SK-N-SH (cell line): ENCODE measurements at regions not wholly inside any gene's neighbourhood (a gene's known extent, or its start where the extent isn't known, plus 50 kb on each side); places are given as distances from the start of the nearest gene placed in this dataset.

ENCODE experiments used
- CTCF ChIP-seq: fragments of 200-600 bp; sonication (generic); IDR thresholded peaks from 2 replicates; pipeline ENCODE4 v1.6.1; 2017; ENCODE audit warnings: antibody characterized with exemption, mild to moderate bottlenecking, moderate library complexity
- EP300 ChIP-seq, 2 experiments: IDR thresholded peaks; 2 replicates each; pipeline versions ENCODE4 v1.4.0 to v1.6.1; 2012; ENCODE audit warnings: borderline replicate concordance in 1 of 2, low read depth in 1 of 2, low read length in 1 of 2
- EZH2phosphoT487 ChIP-seq: fragments of 200-600 bp; sonication (generic); IDR thresholded peaks from 2 replicates; pipeline ENCODE4 v1.6.1; 2017; ENCODE audit warnings: low read depth, mixed run types, mild to moderate bottlenecking, antibody characterized with exemption, moderate library complexity, borderline replicate concordance
- RAD21 ChIP-seq: IDR thresholded peaks from 2 replicates; pipeline ENCODE4 v1.6.1; 2012; ENCODE audit warnings: mild to moderate bottlenecking, low read length
- RFX5 ChIP-seq: IDR thresholded peaks from 2 replicates; pipeline ENCODE4 v1.6.1; 2012; ENCODE audit warnings: mild to moderate bottlenecking, improper control_type of control experiment, low read length
- SMC3 ChIP-seq: IDR thresholded peaks from 2 replicates; pipeline ENCODE4 v1.6.1; 2012; ENCODE audit warnings: low read depth, low read length, improper control_type of control experiment
- TAF1 ChIP-seq: IDR thresholded peaks from 2 replicates; pipeline ENCODE4 v1.6.1; 2012; ENCODE audit warnings: low read depth, mild to moderate bottlenecking, low read length, moderate library complexity, borderline replicate concordance
- USF1 ChIP-seq: IDR thresholded peaks from 2 replicates; pipeline ENCODE4 v1.4.0; 2012; ENCODE audit warnings: low read depth, borderline replicate concordance
- TF ChIP-seq, protein P1 (sequence below): fragments of 150-350 bp; IDR thresholded peaks from 2 replicates; pipeline ENCODE4 v1.6.1; 2017; ENCODE audit warnings: antibody characterized with exemption, low read length, low read depth, borderline replicate concordance

GRCh38 chr10:109200646-109201045, 722.7 kb downstream of the XPNPEP1 start:
- TF ChIP-seq CTCF (no peak), EP300 (IDR thresholded peaks at IDR 0.05; ENCODE audit: borderline replicate concordance in 1 of 2, low read depth in 1 of 2, low read length in 1 of 2) (no peak), TAF1 (no peak), RFX5 (no peak), EZH2phosphoT487 (no peak), SMC3 (no peak), RAD21 (no peak), USF1 (no peak)
- TF ChIP-seq, protein P1, sequence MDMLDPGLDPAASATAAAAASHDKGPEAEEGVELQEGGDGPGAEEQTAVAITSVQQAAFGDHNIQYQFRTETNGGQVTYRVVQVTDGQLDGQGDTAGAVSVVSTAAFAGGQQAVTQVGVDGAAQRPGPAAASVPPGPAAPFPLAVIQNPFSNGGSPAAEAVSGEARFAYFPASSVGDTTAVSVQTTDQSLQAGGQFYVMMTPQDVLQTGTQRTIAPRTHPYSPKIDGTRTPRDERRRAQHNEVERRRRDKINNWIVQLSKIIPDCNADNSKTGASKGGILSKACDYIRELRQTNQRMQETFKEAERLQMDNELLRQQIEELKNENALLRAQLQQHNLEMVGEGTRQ = no peak
